Hypothalamus (tissue), 51 donors: ENCODE measurements at regions not wholly inside any gene's neighbourhood (a gene's known extent, or its start where the extent isn't known, plus 50 kb on each side); places are given as distances from the start of the nearest gene placed in this dataset.
"Not testable (repeated sequence)": the region's sequence is repeated elsewhere in the genome, so short reads cannot be mapped to it uniquely, and the experiment has no call there.

Experiments used
- DNase-seq, 51 donors: peaks; one replicate each; lab custom pipeline; 2025; lab: John Stamatoyannopoulos, UW

GRCh38 chr16:13336907-13337881 is 435.8 kb downstream of the SHISA9 start:
- DNase-seq, result not testable (repeated sequence)

DNA sequence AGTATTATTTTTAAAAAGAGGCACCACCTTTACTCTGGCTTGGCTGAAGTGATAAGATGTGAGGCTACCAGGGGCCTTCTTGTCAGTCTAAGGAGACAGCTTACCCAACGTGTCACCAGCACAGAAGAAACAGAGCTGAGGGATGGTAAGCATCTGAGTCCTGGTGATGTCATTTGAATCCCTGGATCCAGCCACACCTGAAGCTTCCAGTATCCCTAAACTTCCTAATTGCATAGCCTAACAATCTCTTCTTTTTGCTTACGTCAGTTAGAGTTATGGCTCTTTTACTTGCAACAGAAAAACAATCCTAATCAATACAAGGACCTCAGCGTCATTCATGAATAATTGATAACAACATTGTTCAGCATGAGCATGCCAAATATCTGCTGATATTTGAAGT is 436.6 kb downstream of the SHISA9 start:
- no peak for DNase-seq

DNA sequence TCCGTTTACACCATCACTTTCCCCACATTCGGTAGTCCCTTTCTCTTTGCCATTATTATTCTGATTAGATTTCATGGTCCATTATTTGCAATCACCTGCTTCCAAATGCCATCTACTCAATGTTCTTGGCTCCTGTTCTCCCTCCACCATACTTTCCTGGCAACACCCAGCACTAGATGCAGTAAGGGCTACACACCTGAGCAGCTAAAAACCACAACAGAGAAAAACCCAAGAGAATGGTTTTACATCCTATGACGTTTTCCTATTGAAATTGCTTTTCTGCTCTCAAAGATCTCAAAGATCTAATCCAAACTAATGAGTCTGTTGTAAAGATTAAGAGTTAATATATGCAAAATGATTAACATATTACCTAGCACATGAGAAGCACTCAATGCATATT is 441.3 kb downstream of the SHISA9 start:
- DNase-seq, result no peak

DNA sequence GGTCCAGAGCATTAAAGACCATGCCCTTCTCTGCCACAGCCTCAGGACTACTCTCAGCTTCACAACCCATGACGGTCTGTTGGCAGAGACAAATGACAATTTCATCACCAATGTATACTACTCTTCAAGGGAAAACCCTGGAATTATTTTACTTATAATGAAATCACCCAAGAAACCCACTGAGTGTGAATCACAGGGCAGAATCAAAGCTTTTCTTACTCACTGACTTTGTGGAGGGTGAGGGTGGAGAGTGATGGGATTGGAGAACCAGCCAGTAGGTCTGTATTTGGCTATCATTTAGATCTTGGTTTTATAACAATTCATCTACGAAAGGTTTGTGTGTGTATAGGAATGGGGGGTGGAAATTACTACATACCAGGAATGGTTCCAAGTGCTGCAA is 442.6 kb downstream of the SHISA9 start:
- no peak for DNase-seq

DNA sequence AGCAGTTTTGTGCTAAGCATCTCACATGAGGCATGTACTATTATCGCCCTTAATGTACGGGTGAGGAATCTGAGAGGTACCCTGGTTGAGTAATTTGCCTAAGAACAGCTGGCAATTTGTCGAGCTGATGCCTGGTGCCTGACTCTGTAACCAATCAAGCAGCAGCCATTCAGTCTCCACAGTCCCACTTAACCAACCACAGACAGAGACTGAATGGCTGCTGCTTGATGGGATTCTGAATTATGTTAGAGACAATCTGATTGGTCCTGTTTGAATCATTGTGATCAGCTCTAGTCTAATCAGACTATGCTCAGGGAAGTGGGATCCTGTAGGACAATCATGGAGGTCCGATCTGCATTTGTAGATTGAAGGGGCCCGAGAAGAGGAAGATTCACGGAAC is 447.0 kb downstream of the SHISA9 start:
- DNase-seq, result no peak

GRCh38 chr16:13350000-13350399 is 448.6 kb downstream of the SHISA9 start:
- no peak for DNase-seq

DNA sequence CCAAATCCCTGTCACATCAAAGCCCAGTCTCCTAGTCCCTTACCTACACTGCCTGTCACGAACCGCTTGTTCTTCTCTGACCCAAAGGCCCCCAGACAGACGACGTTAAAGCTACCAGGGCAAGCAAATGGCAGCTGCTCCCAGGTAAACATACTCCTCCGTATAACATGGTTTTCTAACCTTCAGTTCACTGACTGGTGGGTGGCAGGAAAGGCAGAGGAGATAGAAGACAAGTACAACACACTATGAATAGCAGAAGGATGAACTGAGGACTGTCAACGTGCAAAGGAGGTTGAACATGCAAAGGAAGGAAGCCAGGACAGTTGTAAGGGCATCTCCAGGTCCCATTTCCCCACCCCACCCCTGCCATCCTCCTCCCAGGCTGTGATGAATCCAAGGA is 449.8 kb downstream of the SHISA9 start:
- DNase-seq, result peak in 1 of 51 donors; percentile 12

DNA sequence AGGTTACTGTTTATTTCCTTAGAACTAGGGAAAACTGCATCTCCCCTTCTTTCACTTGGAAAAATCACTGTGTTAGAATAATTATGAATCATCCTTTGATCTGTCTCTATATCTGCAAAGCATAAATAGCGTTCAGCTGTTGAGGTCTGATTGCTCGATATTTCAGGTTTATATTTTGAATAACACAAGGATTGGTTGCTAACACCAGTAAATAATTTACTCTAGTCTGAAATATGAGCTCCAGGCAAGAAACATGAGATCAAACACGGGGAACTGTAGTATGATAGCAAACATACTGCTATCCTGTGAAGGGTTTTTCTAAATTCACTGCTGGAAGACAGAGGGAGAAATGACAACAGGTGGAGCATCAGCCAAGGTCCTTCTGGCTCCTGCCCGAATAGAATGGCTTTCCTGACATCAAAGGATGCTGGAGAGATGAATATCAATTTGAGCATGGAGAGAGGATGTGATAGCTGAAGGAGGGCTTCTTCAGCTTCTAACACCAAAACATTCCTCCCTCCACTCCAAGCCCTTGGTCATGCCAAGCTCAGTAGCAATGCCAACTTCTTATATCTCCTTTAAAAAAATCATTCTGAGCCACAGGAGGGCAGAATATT is 450.3 kb downstream of the SHISA9 start:
- DNase-seq, result no peak

DNA sequence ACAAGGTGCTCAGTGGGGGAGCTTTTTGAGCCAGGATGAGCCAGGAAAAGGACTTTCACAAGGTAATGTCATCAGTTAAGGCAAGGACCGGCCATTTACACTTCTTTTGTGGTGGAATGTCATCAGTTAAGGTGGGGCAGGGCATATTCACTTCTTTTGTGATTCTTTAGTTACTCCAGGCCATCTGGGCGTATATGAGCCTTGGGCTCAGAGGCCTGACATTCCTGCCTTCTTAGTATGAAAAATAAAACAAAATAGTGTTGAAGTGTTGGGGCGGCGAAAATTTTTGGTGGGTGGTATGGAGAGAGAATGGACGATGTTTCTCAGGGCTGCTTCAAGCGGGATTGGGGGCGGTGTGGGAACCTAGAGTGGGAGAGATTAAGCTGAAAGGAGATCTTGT is 451.4 kb downstream of the SHISA9 start:
- DNase-seq, result not testable (repeated sequence)

DNA sequence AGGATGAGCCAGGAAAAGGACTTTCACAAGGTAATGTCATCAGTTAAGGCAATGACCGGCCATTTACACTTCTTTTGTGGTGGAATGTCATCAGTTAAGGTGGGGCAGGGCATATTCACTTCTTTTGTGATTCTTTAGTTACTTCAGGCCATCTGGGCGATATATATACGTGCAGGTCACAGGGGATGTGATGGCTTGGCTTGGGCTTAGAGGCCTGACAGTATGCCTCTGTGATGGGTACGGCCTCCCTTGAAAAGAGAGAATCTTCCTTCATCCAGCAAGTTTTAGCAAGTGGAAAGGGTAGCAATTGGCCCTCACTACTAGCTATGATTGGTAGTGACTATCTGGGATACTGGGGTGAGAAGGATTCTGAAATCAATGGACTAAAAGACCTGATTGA is 456.4 kb downstream of the SHISA9 start:
- not testable (repeated sequence) for DNase-seq

DNA sequence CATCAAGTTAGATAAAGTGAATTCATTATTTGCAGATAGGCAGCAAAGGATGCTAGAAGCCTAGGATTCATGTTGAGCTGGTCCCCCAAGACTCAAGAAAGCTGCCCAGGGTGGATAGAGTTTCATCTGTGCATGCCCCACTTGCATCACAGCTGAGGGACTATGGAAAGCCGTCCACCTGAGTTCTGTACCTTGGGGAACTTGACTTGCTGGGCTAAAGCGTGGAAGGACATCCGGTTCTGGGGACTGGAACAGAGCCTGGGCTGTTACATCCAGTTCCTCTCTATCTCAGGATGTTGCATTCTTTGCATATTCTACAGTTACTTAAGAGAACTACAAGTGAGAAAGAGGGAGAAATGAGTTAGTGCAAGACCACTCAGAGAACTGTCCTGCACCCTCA is 458.4 kb downstream of the SHISA9 start:
- DNase-seq, result no peak

DNA sequence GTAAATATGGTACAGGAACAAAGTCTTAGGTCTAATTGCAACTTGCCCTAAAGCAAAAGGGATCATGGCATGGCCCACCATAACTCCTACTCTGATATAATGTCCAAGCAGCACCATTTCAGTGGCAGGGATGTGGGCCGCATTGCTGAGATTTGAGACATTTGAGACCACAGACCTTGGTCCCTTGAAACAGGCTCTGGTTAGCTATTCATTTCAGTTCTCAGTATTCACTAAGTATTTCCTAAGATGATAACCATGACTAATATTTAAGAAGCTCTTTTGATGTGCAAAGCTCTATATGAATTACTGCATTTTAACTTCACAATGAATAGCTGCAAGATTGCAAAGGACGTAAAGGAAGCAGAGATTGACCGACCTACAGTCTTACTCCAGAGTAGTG is 471.0 kb downstream of the SHISA9 start:
- DNase-seq, result no peak

GRCh38 chr16:13376174-13376573 is 474.8 kb downstream of the SHISA9 start:
- DNase-seq, result no peak

- DNase-seq, result no peak
These were observed 475.7 kb downstream of the SHISA9 start for GRCh38 chr16:13377143-13377542.

DNA sequence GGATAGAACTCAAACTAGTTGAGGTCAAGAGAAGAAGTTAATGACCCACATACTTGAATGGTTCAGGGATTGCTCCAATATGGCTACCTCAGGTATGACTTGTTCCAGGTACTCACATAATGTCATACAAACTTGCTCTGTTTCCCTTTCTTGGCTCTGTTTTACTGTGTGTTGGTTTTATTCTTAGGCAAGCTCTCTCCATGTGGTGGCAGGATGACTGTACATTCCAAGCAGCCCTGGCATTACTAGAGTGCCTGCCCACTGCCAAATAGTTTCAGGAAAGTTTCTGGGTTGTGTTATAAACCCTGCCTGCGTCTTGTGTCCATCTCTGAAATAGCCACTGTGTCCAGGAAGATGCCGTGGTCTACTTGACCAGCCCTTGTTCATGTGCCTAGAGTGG is 476.8 kb downstream of the SHISA9 start:
- no peak for DNase-seq

GRCh38 chr16:13379266-13379665 is 477.9 kb downstream of the SHISA9 start:
- DNase-seq, result peak in 3 of 51 donors; percentile 1 to 11 (median 5)

GRCh38 chr16:13385156-13386040 is 484.0 kb downstream of the SHISA9 start:
- DNase-seq, result not testable (repeated sequence)

DNA sequence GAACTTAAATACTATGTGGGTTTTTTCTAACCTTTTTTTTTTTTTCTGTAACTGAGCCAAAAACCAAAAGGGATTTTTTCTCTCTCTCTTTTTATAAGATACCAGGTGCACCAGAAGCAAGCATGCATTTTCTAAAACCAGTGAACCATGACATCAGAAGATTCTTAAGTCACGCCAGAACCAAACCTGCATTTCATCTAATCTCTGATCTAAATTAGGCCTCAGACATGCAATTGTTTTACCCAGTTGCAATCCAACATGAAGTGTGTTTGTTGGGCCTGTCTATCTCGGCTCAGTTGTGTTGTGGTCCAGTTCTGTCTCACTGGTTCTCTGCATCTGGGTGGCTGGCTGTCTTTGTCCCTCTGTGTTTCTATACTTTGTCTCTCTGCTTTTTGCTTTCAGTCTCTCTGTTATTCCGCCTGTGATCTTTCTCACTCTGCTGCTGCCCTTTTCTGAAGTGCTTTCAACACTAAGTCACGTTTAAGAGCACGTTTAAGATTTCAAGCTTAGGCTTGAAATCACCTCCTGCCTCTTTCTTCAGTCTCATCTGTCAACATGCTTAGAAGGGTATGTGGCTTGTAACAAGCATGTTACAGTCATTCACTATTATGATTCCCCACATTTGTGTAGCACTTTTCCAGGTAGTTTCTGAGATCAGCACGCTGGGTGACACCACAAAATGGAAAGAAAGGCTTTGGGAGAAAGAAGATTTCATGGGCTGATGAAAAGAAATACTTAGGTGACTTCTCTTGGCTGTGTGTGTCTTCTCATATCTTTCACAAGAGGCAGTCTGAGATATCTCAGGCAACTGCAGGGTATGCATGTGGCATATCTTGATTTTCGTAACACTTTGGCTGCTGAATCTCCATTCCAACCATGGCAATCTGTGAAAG is 488.9 kb downstream of the SHISA9 start:
- no peak for DNase-seq

DNA sequence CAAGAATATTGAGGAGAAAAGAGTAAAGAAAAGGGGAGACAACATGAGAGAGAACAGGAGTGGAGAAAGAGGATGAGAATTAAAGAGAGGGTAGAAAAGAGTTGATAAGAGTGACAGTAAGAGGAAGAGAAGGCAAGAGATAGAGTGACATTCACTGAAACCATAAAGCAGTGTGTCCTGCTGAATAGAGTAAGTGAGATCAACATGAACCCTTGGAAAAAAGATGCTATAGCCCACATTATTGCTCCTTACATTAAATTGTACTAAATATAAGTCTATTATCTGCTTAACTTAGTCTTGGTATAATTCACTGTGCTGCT is 489.5 kb downstream of the SHISA9 start:
- DNase-seq, result no peak

GRCh38 chr16:13391337-13391736 is 489.9 kb downstream of the SHISA9 start:
- no peak for DNase-seq
